ENCODE measurements at regions not wholly inside any gene's neighbourhood (a gene's known extent, or its start where the extent isn't known, plus 50 kb on each side); places are given as distances from the start of the nearest gene placed in this dataset.

- ChIA-PET POLR2A (interaction anchor here (0.6 kb wide), 2 partner anchors 85 to 128 kb away, joined by 3 to 7 read pairs; no protein-coding TSS in a partner anchor), CTCF (ENCODE audit: unreplicated experiment) (no interaction called here)
- H3K9me2 ChIP-seq (ENCODE audit: insufficient read depth, low read length): no peaks in the 10 kb centered on the region
- H2AFZ ChIP-seq (ENCODE audit: low read length): no peak overlapping the region
- intact Hi-C loops (cut with micrococcal nuclease; ENCODE audit: unreplicated experiment): no loop called here
- no peaks in the 10 kb centered on the region for H4K20me1 ChIP-seq (ENCODE audit: insufficient read depth, low read length)
- H3K4me3 ChIP-seq (ENCODE audit: low read depth, low read length, poor library complexity, severe bottlenecking): no peak overlapping the region
- H3K9me3 ChIP-seq (ENCODE audit: low read length): no peaks in the 10 kb centered on the region; the same call in 1 of the 2 replicates
- no peaks in the 10 kb centered on the region for H3K4me1 ChIP-seq (ENCODE audit: insufficient read depth, low read length, poor library complexity, severe bottlenecking)
- DNase-seq (ENCODE audit: low spot score): no peak
- no peaks in the 10 kb centered on the region for H3K36me3 ChIP-seq (ENCODE audit: insufficient read depth, low read length)
- no peaks in the 10 kb centered on the region for H3K79me2 ChIP-seq (ENCODE audit: insufficient read depth, low read depth, low read length)
- no peak overlapping the region for H3K27ac ChIP-seq (ENCODE audit: low read depth, low read length, poor library complexity, severe bottlenecking)
- H3K4me2 ChIP-seq (ENCODE audit: low read length): no peak overlapping the region
- no peak for TF ChIP-seq EZH2phosphoT487 (IDR thresholded peaks at IDR 0.05; ENCODE audit: borderline replicate concordance, low read depth, low read length)
- BruUV-seq (replicated peaks): no TSS peak
These were observed 313.4 kb downstream of the COG6 start for GRCh38 chr13:39968646-39969475.

- Histone ChIP-seq H2AFZ (ENCODE audit: low read length) (no peak overlapping the region; the same call in 1 of the 2 replicates), H3K27ac (ENCODE audit: low read depth, low read length, poor library complexity, severe bottlenecking) (no peak overlapping the region), H3K4me2 (ENCODE audit: low read length) (no peak overlapping the region), H3K4me3 (ENCODE audit: low read depth, low read length, poor library complexity, severe bottlenecking) (no peak overlapping the region), H3K79me2 (ENCODE audit: insufficient read depth, low read depth, low read length) (no peaks in the 10 kb centered on the region), H3K9me3 (ENCODE audit: low read length) (no peaks in the 10 kb centered on the region; the same call in 1 of the 2 replicates), H3K4me1 (ENCODE audit: insufficient read depth, low read length, poor library complexity, severe bottlenecking) (no peaks in the 10 kb centered on the region), H3K9me2 (ENCODE audit: insufficient read depth, low read length) (no peaks in the 10 kb centered on the region), H4K20me1 (ENCODE audit: insufficient read depth, low read length) (no peaks in the 10 kb centered on the region), H3K36me3 (ENCODE audit: insufficient read depth, low read length) (no peaks in the 10 kb centered on the region)
- TF ChIP-seq CTCF (conservative IDR thresholded peaks at IDR 0.05; ENCODE audit: low read length): no peak
- TF ChIP-seq EZH2phosphoT487 (IDR thresholded peaks at IDR 0.05; ENCODE audit: borderline replicate concordance, low read depth, low read length): no peak
- ChIA-PET CTCF (ENCODE audit: unreplicated experiment) (no interaction called here), POLR2A (no interaction called here)
- intact Hi-C loops (cut with micrococcal nuclease; ENCODE audit: unreplicated experiment): no loop called here
- BruUV-seq (replicated peaks): no TSS peak
- DNase-seq (ENCODE audit: low spot score): no peak
These were observed 314.9 kb downstream of the COG6 start for GRCh38 chr13:39970177-39970846.

- no peaks in the 10 kb centered on the region for H4K20me1 ChIP-seq (ENCODE audit: insufficient read depth, low read length)
- H3K9me3 ChIP-seq (ENCODE audit: low read length): no peaks in the 10 kb centered on the region; the same call in 1 of the 2 replicates
- no TSS peak for BruUV-seq (replicated peaks)
- no peaks in the 10 kb centered on the region for H3K36me3 ChIP-seq (ENCODE audit: insufficient read depth, low read length)
- no peaks in the 10 kb centered on the region for H3K4me1 ChIP-seq (ENCODE audit: insufficient read depth, low read length, poor library complexity, severe bottlenecking)
- DNase-seq (ENCODE audit: low spot score): no peak
- H3K27ac ChIP-seq (ENCODE audit: low read depth, low read length, poor library complexity, severe bottlenecking): no peak overlapping the region
- H3K79me2 ChIP-seq (ENCODE audit: insufficient read depth, low read depth, low read length): no peaks in the 10 kb centered on the region
- H3K4me3 ChIP-seq (ENCODE audit: low read depth, low read length, poor library complexity, severe bottlenecking): no peak overlapping the region
- H2AFZ ChIP-seq (ENCODE audit: low read length): no peak overlapping the region; the same call in 1 of the 2 replicates
- ChIA-PET CTCF (ENCODE audit: unreplicated experiment) (no interaction called here), POLR2A (interaction anchor here (0.5 kb wide), 1 partner anchor 16 kb away, joined by 4 read pairs; no protein-coding TSS in a partner anchor)
- TF ChIP-seq EZH2phosphoT487 (IDR thresholded peaks at IDR 0.05; ENCODE audit: borderline replicate concordance, low read depth, low read length): no peak
- TF ChIP-seq CTCF (conservative IDR thresholded peaks at IDR 0.05; ENCODE audit: low read length): no peak
- H3K9me2 ChIP-seq (ENCODE audit: insufficient read depth, low read length): no peaks in the 10 kb centered on the region
- intact Hi-C loops (cut with micrococcal nuclease; ENCODE audit: unreplicated experiment): no loop called here
- H3K4me2 ChIP-seq (ENCODE audit: low read length): no peak overlapping the region
These were observed 316.1 kb downstream of the COG6 start for GRCh38 chr13:39971526-39971925.
